HK-2 (cell line): ENCODE measurements at regions not wholly inside any gene's neighbourhood (a gene's known extent, or its start where the extent isn't known, plus 50 kb on each side); places are given as distances from the start of the nearest gene placed in this dataset.
A peak's percentile ranks its signal among the peaks of the same experiment; 100 is the strongest.

ENCODE experiments used
- DNase-seq: peaks from one replicate; pipeline ENCODE4 v3.0.0-alpha.2; 2018; ENCODE audit not compliant: unreplicated experiment

GRCh38 chr10:108852211-108852610 lies 1071.1 kb downstream of the XPNPEP1 start:
- DNase-seq, result no peak

GRCh38 chr10:108850138-108850854 lies 1073.0 kb downstream of the XPNPEP1 start:
- no peak for DNase-seq

GRCh38 chr10:108849688-108850087 lies 1073.6 kb downstream of the XPNPEP1 start:
- DNase-seq, result no peak

- DNase-seq, result no peak
Measured at GRCh38 chr10:108849186-108849585, 1074.1 kb downstream of the XPNPEP1 start.

DNA sequence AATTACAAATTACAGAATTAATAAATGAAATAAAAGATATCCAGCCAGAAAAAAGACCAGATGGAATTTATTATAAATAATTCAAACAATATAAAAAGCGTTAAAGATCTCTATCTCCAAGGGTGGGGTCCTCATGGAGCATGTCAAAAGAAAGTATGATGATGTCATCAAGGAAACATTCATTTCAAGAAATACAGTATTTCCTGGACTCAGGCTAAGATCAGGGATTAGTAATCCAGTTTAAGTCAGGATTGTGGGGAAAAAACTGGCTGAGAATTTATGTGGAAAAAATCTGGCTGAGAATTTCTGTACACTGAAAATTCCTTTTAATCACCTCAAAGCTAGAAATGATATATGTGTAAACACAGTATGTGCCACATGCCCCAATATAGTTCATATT lies 1075.3 kb downstream of the XPNPEP1 start:
- no peak for DNase-seq

DNA sequence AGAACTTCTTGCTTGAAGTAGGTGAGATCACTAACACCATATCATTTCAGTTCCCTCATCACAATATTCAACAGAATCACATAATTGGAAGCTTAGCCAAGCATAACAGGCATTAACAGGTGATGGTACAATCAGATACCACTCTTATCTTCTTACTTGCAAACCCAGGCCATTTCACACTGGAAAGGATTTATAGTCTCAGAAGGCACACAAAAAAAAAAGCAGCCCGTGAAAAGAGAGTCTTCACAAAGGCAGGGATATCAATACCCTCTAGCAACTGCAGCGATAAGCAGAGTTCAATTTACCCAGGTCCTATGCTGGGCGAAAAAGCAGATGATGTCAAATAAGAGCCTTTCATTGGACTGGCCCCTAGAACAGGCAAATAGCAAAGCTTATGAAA lies 1082.4 kb downstream of the XPNPEP1 start:
- DNase-seq, result no peak

DNA sequence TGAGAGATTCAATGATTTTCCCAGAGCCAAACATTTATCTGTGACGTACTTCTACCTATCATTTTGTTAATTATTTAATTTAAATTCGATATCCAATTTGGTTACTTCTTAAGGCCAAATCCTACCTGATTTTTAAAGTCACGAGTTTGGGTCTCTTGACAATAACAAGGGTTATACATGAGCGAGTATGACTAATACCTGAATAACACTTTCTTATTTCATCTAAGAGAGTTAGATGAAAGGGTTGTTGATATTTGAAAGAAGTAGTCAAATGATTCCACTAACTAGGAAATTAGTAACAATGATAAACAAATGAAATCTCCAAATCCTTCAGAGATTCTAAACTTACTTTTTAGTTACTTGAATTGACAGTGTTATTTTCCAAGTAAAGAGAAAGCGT lies 1086.9 kb downstream of the XPNPEP1 start:
- DNase-seq, result no peak

GRCh38 chr10:108822026-108822425 lies 1101.3 kb downstream of the XPNPEP1 start:
- DNase-seq, result no peak

GRCh38 chr10:108819302-108819701 lies 1104.0 kb downstream of the XPNPEP1 start:
- DNase-seq, result no peak

DNA sequence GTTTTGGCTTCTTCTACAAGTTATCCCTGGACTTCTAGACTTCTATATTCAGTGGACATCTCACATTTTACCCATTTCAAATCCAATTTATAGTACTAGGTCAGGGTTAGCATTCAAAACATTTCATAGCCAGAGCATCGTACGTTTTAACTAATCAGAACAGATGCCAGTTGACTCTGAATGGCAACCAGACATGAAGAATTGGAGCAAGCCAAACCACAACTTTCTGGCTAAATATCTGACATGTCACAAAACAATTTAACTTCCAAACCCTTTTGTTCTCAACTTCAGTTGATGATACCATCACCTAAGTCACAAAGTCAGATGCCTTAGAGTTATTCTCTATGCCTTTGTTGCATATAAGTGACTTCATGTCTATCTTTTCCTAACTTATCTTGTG lies 1105.7 kb downstream of the XPNPEP1 start:
- DNase-seq, result no peak

DNA sequence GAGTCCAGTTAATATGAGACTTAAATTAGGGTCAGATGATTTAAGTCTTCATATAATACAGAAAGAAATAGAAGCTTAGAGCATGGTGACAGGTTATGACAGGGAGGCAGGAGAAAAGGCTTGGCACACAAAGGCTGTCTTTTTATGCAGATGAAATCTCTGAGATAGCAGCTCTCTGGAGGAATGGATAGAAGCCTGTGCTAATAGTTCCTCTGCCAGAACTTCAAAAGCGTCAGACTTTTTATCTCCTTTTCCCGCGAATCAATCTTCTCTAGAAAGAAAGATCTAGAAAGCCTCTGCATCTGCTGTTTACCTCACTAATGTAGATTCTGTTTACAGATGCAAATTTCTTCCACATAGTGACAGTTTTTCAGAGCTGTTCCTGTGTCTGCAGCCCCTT lies 1106.2 kb downstream of the XPNPEP1 start:
- DNase-seq, result no peak

GRCh38 chr10:108812906-108813305 lies 1110.4 kb downstream of the XPNPEP1 start:
- no peak for DNase-seq

GRCh38 chr10:108812296-108812695 lies 1111.0 kb downstream of the XPNPEP1 start:
- DNase-seq, result no peak

- no peak for DNase-seq
Measured at GRCh38 chr10:108808228-108808627, 1115.1 kb downstream of the XPNPEP1 start.

DNA sequence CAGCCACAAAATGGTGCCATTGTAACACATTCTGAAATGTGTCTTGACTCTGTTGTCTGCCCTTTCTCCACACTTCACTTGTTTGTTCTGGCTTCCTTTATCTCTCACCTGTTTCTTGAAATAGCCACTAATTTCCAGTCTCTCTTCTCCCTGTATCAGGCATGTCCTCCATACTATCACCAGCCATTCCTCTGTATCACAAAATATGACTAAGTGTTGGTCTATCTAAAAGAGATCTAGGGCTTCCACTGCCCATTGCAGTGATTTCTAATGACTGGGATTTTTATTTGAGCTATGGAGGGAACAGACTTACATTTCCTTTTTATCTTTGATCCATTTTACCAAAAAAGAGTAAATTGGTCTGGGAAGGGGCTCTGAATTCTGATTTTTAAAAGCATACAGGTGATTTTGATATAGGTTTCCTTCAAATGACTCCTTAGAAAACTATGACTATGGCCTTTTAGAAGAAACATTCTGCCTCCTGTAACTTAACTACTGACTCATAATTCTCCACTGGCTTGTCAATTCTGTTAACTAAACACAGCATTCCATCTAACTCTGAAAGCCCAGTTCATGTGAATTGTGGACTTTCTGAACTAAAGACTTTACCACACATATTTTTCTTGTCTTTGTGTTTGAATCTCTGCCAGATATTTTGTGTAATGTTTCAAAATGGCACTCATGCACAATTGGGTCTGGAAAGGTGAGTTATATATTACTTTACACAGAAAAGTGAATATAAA lies 1121.4 kb downstream of the XPNPEP1 start:
- DNase-seq, result no peak

DNA sequence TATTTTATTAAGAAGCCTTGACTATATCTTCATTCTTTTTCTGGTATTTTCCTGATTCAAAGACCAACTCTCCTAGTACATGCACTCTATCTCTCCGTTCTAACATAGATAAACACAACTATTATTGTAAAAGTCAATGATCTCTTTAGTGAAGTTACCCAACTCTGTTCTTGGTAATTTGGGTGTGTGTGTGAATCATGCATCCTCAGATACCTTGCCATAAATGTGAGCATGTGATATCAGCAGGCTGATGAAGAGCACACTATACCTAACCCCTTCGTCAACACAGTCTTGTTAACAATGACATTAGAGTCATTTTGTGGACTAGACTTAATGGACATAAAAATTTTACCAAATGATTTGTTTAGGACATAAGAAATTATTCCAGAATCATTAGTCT lies 1122.1 kb downstream of the XPNPEP1 start:
- DNase-seq, result no peak

DNA sequence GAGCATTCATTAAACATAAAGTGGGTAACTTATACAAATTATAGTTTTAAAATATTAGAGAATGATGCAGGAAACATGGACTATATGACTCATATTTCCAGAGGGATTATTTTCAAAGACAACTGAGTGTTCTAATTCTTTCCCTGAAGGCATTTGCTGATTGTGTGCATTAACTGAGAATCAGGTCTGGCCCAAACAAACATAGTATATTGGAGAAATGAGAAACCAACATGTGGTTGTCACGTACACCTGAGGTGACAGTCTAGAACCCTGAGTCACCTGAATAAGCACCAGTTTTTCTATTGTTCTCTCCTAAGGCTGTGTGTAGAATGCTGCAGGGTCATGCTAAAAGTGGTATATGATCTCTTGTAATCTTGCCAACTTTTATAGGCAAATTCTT lies 1125.7 kb downstream of the XPNPEP1 start:
- DNase-seq, result no peak

GRCh38 chr10:108791794-108792474 lies 1131.4 kb downstream of the XPNPEP1 start:
- DNase-seq, result no peak

GRCh38 chr10:108791030-108791429 lies 1132.3 kb downstream of the XPNPEP1 start:
- no peak for DNase-seq

DNA sequence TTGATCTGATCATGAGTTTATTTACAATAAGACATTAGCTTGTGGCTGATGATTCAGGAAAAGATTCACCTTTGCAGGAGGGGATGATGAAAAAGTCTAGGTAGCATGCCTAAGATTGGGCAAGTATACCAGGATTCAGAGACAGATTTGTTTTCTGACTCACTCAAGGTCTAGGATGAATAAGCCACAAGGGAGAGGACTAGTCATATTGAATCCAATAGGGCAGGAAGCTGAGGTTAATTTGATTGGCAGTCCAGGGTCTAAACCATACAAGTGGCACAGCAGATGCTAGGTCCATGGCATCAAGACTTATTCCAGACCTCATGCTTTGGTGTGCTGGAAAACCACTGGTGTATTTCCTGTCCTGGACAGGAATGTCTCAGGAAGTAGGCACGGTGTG lies 1133.4 kb downstream of the XPNPEP1 start:
- DNase-seq, result peak; percentile 27

DNA sequence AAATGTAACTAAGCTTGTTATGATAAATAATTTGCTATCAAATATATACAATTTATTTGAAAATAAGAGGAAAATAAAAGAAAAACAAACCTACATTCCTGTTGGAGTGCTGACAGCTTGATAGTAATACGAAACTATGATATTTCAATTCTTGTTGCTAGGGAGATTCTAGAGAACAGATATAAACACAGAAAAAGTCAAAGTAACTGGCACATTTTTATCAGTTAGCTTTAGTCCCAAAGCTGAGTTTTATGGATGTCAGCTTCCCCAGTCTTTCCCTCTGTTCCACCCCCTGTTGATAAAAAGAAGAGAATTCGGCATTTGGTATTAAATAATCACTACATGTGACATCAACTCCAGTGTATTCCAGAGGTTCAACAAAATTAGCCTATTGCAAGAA lies 1134.0 kb downstream of the XPNPEP1 start:
- no peak for DNase-seq

- DNase-seq, result no peak
Measured at GRCh38 chr10:108788891-108789290, 1134.4 kb downstream of the XPNPEP1 start.

GRCh38 chr10:108787932-108788331 lies 1135.4 kb downstream of the XPNPEP1 start:
- DNase-seq, result no peak
